ENCODE measurements at regions not wholly inside any gene's neighbourhood (a gene's known extent, or its start where the extent isn't known, plus 50 kb on each side); places are given as distances from the start of the nearest gene placed in this dataset.
"Not testable (repeated sequence)": the region's sequence is repeated elsewhere in the genome, so short reads cannot be mapped to it uniquely, and the experiment has no call there.

- no peak for DNase-seq
Observed at GRCh38 chr18:57953883-57954282, 90.1 kb upstream of the NEDD4L start.

GRCh38 chr18:57951999-57952774 is 91.8 kb upstream of the NEDD4L start:
- DNase-seq, result no peak

- no peak for DNase-seq
Observed at GRCh38 chr18:57951117-57951796, 92.8 kb upstream of the NEDD4L start.

GRCh38 chr18:57950542-57950941 is 93.5 kb upstream of the NEDD4L start:
- DNase-seq, result no peak

GRCh38 chr18:57949335-57949734 is 94.7 kb upstream of the NEDD4L start:
- DNase-seq, result not testable (repeated sequence)

GRCh38 chr18:57947117-57947516 is 96.9 kb upstream of the NEDD4L start:
- no peak for DNase-seq

GRCh38 chr18:57943723-57944122 is 100.3 kb upstream of the NEDD4L start:
- DNase-seq, result no peak

- DNase-seq, result no peak
Observed at GRCh38 chr18:57942493-57942892, 101.5 kb upstream of the NEDD4L start.

- DNase-seq, result no peak
Observed at GRCh38 chr18:57941841-57942489, 102.1 kb upstream of the NEDD4L start.

GRCh38 chr18:57940166-57940660 is 103.8 kb upstream of the NEDD4L start:
- no peak for DNase-seq

GRCh38 chr18:57934375-57934774 is 109.7 kb upstream of the NEDD4L start:
- DNase-seq, result not testable (repeated sequence)

- DNase-seq, result no peak
Observed at GRCh38 chr18:57931038-57931437, 113.0 kb upstream of the NEDD4L start.

- DNase-seq, result no peak
Observed at GRCh38 chr18:57930476-57930875, 113.5 kb upstream of the NEDD4L start.

- DNase-seq, result no peak
Observed at GRCh38 chr18:57929922-57930321, 114.1 kb upstream of the NEDD4L start.

GRCh38 chr18:57928466-57928865 is 115.6 kb upstream of the NEDD4L start:
- DNase-seq, result no peak

GRCh38 chr18:57927511-57927910 is 116.5 kb upstream of the NEDD4L start:
- DNase-seq, result no peak

GRCh38 chr18:57925706-57926105 is 118.3 kb upstream of the NEDD4L start:
- DNase-seq, result no peak

- DNase-seq, result no peak
Observed at GRCh38 chr18:57923611-57924010, 120.4 kb upstream of the NEDD4L start.

GRCh38 chr18:57922885-57923284 is 119.8 kb upstream of the ATP8B1 start:
- no peak for DNase-seq

GRCh38 chr18:57921708-57922107 is 118.6 kb upstream of the ATP8B1 start:
- no peak for DNase-seq

GRCh38 chr18:57920036-57920435 is 116.9 kb upstream of the ATP8B1 start:
- no peak for DNase-seq

- no peak for DNase-seq
Observed at GRCh38 chr18:57918601-57919000, 115.5 kb upstream of the ATP8B1 start.

GRCh38 chr18:57916684-57917083 is 113.6 kb upstream of the ATP8B1 start:
- DNase-seq, result no peak
